Osteoblast (primary cell): ENCODE measurements at regions not wholly inside any gene's neighbourhood (a gene's known extent, or its start where the extent isn't known, plus 50 kb on each side); places are given as distances from the start of the nearest gene placed in this dataset.
"Not testable (repeated sequence)": the region's sequence is repeated elsewhere in the genome, so short reads cannot be mapped to it uniquely, and the experiment has no call there.

ENCODE experiments used
- DNase-seq: peaks from one replicate; pipeline ENCODE4 v3.0.0; 2011; ENCODE audit warnings: low spot score, mixed read lengths; ENCODE audit not compliant: insufficient read length; ENCODE audit errors: missing footprints
- H2AFZ ChIP-seq: 2 replicates; pipeline ENCODE4 v1.6.0; 2011; ENCODE audit warnings: mild to moderate bottlenecking, low read length
- H3K27ac ChIP-seq: 2 replicates; pipeline ENCODE4 v1.5.1; 2011; ENCODE audit warnings: mild to moderate bottlenecking, low read depth, low read length, moderate library complexity
- H3K27me3 ChIP-seq: 2 replicates; pipeline ENCODE4 v1.6.0; 2012; ENCODE audit warnings: mild to moderate bottlenecking, control low read depth, inconsistent platforms, low read length, moderate library complexity; ENCODE audit not compliant: insufficient read depth
- H3K36me3 ChIP-seq: 2 replicates; pipeline ENCODE4 v1.5.1; 2011; ENCODE audit warnings: mild to moderate bottlenecking, low read length, control low read depth, moderate library complexity; ENCODE audit not compliant: insufficient read depth
- H3K4me1 ChIP-seq: 2 replicates; pipeline ENCODE4 v1.5.1; 2011; ENCODE audit warnings: mild to moderate bottlenecking, low read length, control low read depth, moderate library complexity; ENCODE audit not compliant: insufficient read depth
- H3K4me2 ChIP-seq: 2 replicates; pipeline ENCODE4 v1.6.0; 2011; ENCODE audit warnings: mild to moderate bottlenecking, low read length; ENCODE audit not compliant: insufficient read depth
- H3K4me3 ChIP-seq: fragments of 200-600 bp; sonication (generic); 3 replicates; pipeline ENCODE4 v1.5.1; 2012; ENCODE audit warnings: mild to moderate bottlenecking, low read length, inconsistent platforms; ENCODE audit not compliant: insufficient read depth
- H3K79me2 ChIP-seq: 2 replicates; pipeline ENCODE4 v1.6.0; 2012; ENCODE audit warnings: mild to moderate bottlenecking, low read length, control low read depth, inconsistent platforms; ENCODE audit not compliant: insufficient read depth
- H3K9me3 ChIP-seq: 2 replicates; pipeline ENCODE4 v1.5.1; 2011; ENCODE audit warnings: low read depth, low read length, control low read depth
- H4K20me1 ChIP-seq: 2 replicates; pipeline ENCODE4 v1.6.0; 2012; ENCODE audit warnings: mild to moderate bottlenecking, low read length, control low read depth; ENCODE audit not compliant: insufficient read depth
- CTCF ChIP-seq: IDR thresholded peaks from 2 replicates; pipeline ENCODE4 v1.5.1; 2011; ENCODE audit warnings: mild to moderate bottlenecking, low read depth, low read length, moderate library complexity; ENCODE audit errors: extremely low read depth

DNA sequence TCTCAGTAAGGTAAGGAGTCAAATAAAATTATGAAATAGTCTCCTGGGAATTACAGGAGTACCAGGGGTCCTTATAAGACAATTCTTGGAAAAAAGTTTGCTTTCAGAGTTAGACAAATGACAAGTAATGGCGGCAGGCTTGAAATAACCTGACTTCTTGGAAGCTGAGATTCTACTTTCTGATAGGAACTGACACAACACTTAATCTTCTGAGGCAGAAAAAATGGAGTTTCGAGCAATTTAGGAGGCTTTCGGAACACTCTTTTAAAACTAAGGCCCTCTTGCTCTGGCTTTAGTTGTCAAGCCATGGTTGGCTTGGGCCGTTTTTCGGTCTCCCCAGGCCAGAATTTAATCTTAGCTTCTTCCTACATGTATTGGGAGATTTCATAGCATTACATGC lies 260.0 kb downstream of the GATA3 start:
- no peak overlapping the region for H2AFZ ChIP-seq
- no peaks in the 10 kb centered on the region for H3K79me2 ChIP-seq
- H3K9me3 ChIP-seq, result no peaks in the 10 kb centered on the region
- TF ChIP-seq CTCF, result no peak
- no peak overlapping the region for H3K4me3 ChIP-seq
- no peaks in the 10 kb centered on the region for H3K27me3 ChIP-seq
- no peak overlapping the region for H3K27ac ChIP-seq
- no peak overlapping the region for H3K4me2 ChIP-seq
- H3K4me1 ChIP-seq, result no peaks in the 10 kb centered on the region
- no peaks in the 10 kb centered on the region for H4K20me1 ChIP-seq
- no peaks in the 10 kb centered on the region for H3K36me3 ChIP-seq
- DNase-seq, result no peak

GRCh38 chr10:8315619-8316021 lies 261.1 kb downstream of the GATA3 start:
- Histone ChIP-seq H3K4me2 (no peak overlapping the region), H3K36me3 (no peaks in the 10 kb centered on the region), H3K27ac (no peak overlapping the region), H3K27me3 (no peaks in the 10 kb centered on the region), H3K4me3 (no peak overlapping the region), H3K79me2 (no peaks in the 10 kb centered on the region), H4K20me1 (no peaks in the 10 kb centered on the region), H3K9me3 (no peaks in the 10 kb centered on the region), H2AFZ (no peak overlapping the region), H3K4me1 (no peaks in the 10 kb centered on the region)
- no peak for DNase-seq
- TF ChIP-seq CTCF, result no peak

GRCh38 chr10:8316284-8316683 lies 261.8 kb downstream of the GATA3 start:
- Histone ChIP-seq H3K27me3 (no peaks in the 10 kb centered on the region), H4K20me1 (no peaks in the 10 kb centered on the region), H2AFZ (no peak overlapping the region), H3K4me2 (no peak overlapping the region), H3K4me1 (no peaks in the 10 kb centered on the region), H3K79me2 (no peaks in the 10 kb centered on the region), H3K4me3 (no peak overlapping the region), H3K36me3 (no peaks in the 10 kb centered on the region), H3K9me3 (no peaks in the 10 kb centered on the region), H3K27ac (no peak overlapping the region)
- TF ChIP-seq CTCF, result no peak
- no peak for DNase-seq

DNA sequence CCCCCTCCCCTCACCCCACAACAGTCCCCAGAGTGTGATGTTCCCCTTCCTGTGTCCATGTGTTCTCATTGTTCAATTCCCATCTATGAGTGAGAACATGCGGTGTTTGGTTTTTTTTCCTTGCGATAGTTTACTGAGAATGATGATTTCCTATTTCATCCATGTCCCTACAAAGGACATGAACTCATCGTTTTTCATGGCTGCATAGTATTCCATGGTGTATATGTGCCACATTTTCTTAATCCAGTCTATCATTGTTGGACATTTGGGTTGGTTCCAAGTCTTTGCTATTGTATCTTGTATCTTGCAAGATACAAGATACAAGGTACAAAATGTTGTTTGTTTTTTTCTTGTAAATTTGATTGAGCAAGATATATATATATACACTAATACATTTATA lies 263.9 kb downstream of the GATA3 start:
- not testable (repeated sequence) for H3K36me3 ChIP-seq, H4K20me1 ChIP-seq, DNase-seq, H3K4me2 ChIP-seq, H2AFZ ChIP-seq, H3K4me3 ChIP-seq, H3K9me3 ChIP-seq, H3K27me3 ChIP-seq, H3K27ac ChIP-seq, H3K4me1 ChIP-seq, H3K79me2 ChIP-seq

GRCh38 chr10:8318956-8319355 lies 264.5 kb downstream of the GATA3 start:
- Histone ChIP-seq H3K4me2 (no peak overlapping the region), H3K27ac (no peak overlapping the region), H3K79me2 (no peaks in the 10 kb centered on the region), H3K9me3 (no peaks in the 10 kb centered on the region), H3K36me3 (no peaks in the 10 kb centered on the region), H3K4me1 (no peaks in the 10 kb centered on the region), H2AFZ (no peak overlapping the region), H3K27me3 (no peaks in the 10 kb centered on the region), H3K4me3 (no peak overlapping the region), H4K20me1 (no peaks in the 10 kb centered on the region)
- no peak for TF ChIP-seq CTCF
- no peak for DNase-seq
